Motor neuron (in vitro differentiated cells): ENCODE measurements at regions not wholly inside any gene's neighbourhood (a gene's known extent, or its start where the extent isn't known, plus 50 kb on each side); places are given as distances from the start of the nearest gene placed in this dataset.

Experiments used
- ATAC-seq, 8 experiments: fragments of 200-7000 bp; cut with Tn5 transposase; replicated peaks in 6 of 8; 2 replicates each; pipeline ENCODE4 v1.8.0; 2021; ENCODE audit warnings: mild to moderate bottlenecking in 8 of 8, moderate library complexity in 8 of 8
- H3K27ac ChIP-seq, 2 donors: fragments of 250-450 bp; sonication (Bioruptor Pico); 2 replicates each; pipeline ENCODE4 v1.9.0; 2021; ENCODE audit warnings: antibody characterized with exemption in 2 of 2, mild to moderate bottlenecking in 2 of 2, moderate library complexity in 1 of 2
- H3K4me1 ChIP-seq, 2 donors: fragments of 250-450 bp; sonication (Bioruptor Pico); replicated peaks in 1 of 2; 2 replicates each; pipeline ENCODE4 v1.6.1; 2021; ENCODE audit warnings: antibody characterized with exemption in 2 of 2, mild to moderate bottlenecking in 2 of 2, moderate library complexity in 1 of 2
- H3K4me3 ChIP-seq, 5 donors: fragments of 250-450 bp; sonication (Bioruptor Pico); 2 replicates each; pipeline ENCODE4 v1.9.0; 2021; ENCODE audit warnings: antibody characterized with exemption in 5 of 5, mild to moderate bottlenecking in 5 of 5, moderate library complexity in 4 of 5
- WGBS, 10 experiments: fragments of 450-650 bp; shearing (Covaris generic); methylation state at CpG; one replicate each; pipeline ENCODE4 v1.0.0; 2022; 5-methylcytosine and 5-hydroxymethylcytosine counted together
- in situ Hi-C, 9 experiments: fragments of 400-800 bp; cut with MboI; loops; one replicate each; pipeline ENCODE4 v1.15.0; 2021; ENCODE audit warnings: low sequenced_read_pairs in 9 of 9, low pct_unique_long_range_greater_than_20kb in 2 of 9; ENCODE audit not compliant: unreplicated experiment in 9 of 9

DNA sequence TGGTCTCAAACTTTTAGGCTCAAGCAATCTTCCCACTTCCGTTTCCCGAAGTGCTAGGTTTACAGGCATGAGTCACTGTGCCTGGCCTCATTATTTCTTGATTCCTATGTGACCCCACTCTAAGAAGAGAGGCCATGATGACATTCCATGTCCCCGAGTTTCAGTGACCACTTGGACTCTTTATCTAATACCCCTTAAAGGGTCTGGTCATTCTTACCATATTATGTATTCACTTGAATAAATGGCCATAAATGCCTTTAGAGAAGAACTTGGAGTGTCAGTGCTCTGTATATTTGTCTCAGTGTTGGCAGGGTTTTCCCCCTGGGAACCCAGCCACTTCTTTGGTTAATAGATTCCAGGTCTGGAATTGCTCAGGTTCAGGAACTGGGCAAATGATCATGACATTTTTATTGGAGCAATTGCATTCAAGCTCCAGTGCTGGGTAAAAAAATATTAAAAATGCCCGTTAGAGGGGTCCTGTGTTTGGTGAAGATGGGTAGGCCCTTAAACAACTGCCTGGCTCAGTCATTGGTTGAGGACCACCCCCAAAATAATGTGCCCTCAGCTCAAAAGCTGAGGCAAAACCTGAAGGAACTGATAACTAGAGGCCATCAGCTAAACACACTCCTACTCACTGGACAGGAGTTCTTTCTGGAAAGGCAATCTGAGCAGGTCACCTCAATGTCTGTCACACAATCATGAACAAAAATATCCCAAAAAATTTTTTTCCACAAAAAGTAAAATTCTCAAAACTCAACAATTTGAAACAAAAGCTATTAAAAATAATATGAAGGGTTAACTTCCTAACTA is 186.6 kb upstream of the ZNF608 start:
- Histone ChIP-seq H3K4me1 (no peaks in the 10 kb centered on the region), H3K27ac (no peak overlapping the region), H3K4me3 (no peak overlapping the region)
- ATAC-seq, result no peak
- WGBS, 10 experiments, result 0 to 83% (median 51%) methylated on average over 1 to 4 of the region's 4 CpGs; no CpG with 5 or more reads in 1 of the 10 experiments
- in situ Hi-C loops, result no loop called here

- ATAC-seq, result no peak
- Histone ChIP-seq H3K4me1 (peaks cover 11 to 17% of the 10 kb centered on the region in 2 donors), H3K27ac (no peak overlapping the region), H3K4me3 (no peak overlapping the region)
- in situ Hi-C loops, result no loop called here
- 93 to 100% (median 100%) methylated on average over 2 to 4 of the region's 4 CpGs; no CpG with 5 or more reads in 3 of the 10 experiments for WGBS, 10 experiments
These were observed 188.6 kb upstream of the ZNF608 start for GRCh38 chr5:124935065-124935464.

- in situ Hi-C loops, result no loop called here
These were observed 190.1 kb upstream of the ZNF608 start for GRCh38 chr5:124936626-124936933.

GRCh38 chr5:124941051-124942049 is 194.9 kb upstream of the ZNF608 start:
- 69 to 93% (median 85%) methylated on average over 5 to 10 of the region's 10 CpGs for WGBS, 10 experiments
- Histone ChIP-seq H3K4me3 (no peak overlapping the region), H3K4me1 (peaks cover 18 to 20% of the 10 kb centered on the region in 2 donors), H3K27ac (no peak overlapping the region)
- in situ Hi-C loops, result no loop called here
- no peak for ATAC-seq

More at GRCh38 chr5:124936626-124936933, 190.1 kb upstream of the ZNF608 start:
- ATAC-seq, result no peak
- Histone ChIP-seq H3K27ac (no peak overlapping the region), H3K4me3 (no peak overlapping the region), H3K4me1 (peaks cover 11 to 18% of the 10 kb centered on the region in 2 donors)
- WGBS, 10 experiments, result 71 to 100% (median 87%) methylated on average over 2 to 4 of the region's 4 CpGs

- peaks cover 0 to 6% of the 10 kb centered on the region in 2 donors for H3K4me1 ChIP-seq
- 33 to 88% (median 83%) methylated on average over 1 to 9 of the region's 9 CpGs for WGBS, 10 experiments
- H3K27ac ChIP-seq, result no peak overlapping the region
- in situ Hi-C loops, result no loop called here
- ATAC-seq, result no peak
- H3K4me3 ChIP-seq, result no peak overlapping the region
These were observed 201.8 kb upstream of the ZNF608 start for GRCh38 chr5:124948062-124948753.

DNA sequence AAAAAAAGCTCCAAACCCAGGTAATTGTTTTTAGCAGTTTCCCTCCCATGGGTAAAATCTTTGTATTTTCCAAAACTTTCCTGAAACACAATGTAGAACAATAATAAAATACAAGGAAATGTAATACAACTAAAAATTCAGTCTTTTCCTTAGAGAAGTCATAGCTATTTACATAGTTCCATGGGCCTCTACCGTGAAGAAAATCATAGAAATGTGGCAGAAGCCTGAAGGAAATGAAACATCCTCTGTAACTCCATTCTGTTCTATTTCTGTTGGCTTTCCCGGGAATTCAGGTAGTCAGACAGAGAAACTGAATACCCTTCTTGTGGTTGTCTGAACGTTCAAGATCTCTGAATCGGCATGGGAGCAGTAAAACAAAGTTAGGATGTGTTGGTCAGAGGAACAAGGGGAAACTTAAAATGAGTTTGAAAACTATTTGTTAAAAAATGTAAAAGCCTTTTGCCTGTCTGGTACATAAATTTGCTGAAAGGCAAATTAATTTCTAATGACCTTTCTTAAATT is 202.4 kb upstream of the ZNF608 start:
- WGBS, 10 experiments, result 27 to 94% (median 65%) methylated on average over 2 to 4 of the region's 4 CpGs; no CpG with 5 or more reads in 2 of the 10 experiments
- peaks cover 0 to 6% of the 10 kb centered on the region in 2 donors for H3K4me1 ChIP-seq
- no peak overlapping the region for H3K4me3 ChIP-seq
- H3K27ac ChIP-seq, result no peak overlapping the region
- in situ Hi-C loops, result no loop called here
- no peak for ATAC-seq

DNA sequence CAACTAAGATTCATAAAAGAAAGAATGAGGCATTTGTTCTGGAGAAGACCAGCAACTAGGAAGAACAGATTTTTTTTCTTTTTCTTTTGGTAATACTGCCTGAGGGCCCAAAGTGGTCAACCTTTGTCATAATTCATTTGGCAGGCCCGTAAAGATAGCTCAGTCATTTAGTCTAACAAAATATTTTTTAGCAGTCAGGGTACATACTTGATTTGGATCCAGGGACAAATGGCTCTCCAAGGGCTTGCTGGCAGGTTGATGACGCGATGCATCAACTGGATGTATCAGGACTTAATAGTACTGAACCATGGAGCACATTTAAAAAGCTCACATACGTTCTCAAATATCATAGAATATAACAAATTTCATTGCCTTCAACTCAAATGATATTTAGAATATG is 203.4 kb upstream of the ZNF608 start:
- in situ Hi-C loops, result no loop called here
- H3K4me3 ChIP-seq, result no peak overlapping the region
- H3K4me1 ChIP-seq, result peaks cover 0 to 6% of the 10 kb centered on the region in 2 donors
- 53 to 100% (median 86%) methylated on average over 2 to 4 of the region's 4 CpGs for WGBS, 10 experiments
- no peak for ATAC-seq
- H3K27ac ChIP-seq, result no peak overlapping the region

- peaks cover 0 to 6% of the 10 kb centered on the region in 2 donors for H3K4me1 ChIP-seq
- 60 to 100% (median 96%) methylated on average over 1 to 3 of the region's 3 CpGs; no CpG with 5 or more reads in 2 of the 10 experiments for WGBS, 10 experiments
- no peak overlapping the region for H3K27ac ChIP-seq
- no peak overlapping the region for H3K4me3 ChIP-seq
- in situ Hi-C loops, result no loop called here
- no peak for ATAC-seq
These were observed 204.7 kb upstream of the ZNF608 start for GRCh38 chr5:124951105-124951504.

GRCh38 chr5:124951661-124952060 is 205.2 kb upstream of the ZNF608 start:
- in situ Hi-C loops, result no loop called here
- no peak for ATAC-seq
- 60 to 100% (median 94%) methylated on average over 1 to 3 of the region's 3 CpGs for WGBS, 10 experiments
- H3K4me3 ChIP-seq, result no peak overlapping the region
- peaks cover 0 to 6% of the 10 kb centered on the region in 2 donors for H3K4me1 ChIP-seq
- H3K27ac ChIP-seq, result no peak overlapping the region

- in situ Hi-C loops, result no loop called here
- WGBS, 10 experiments, result 80 to 100% (median 96%) methylated on average over 1 to 7 of the region's 7 CpGs; no CpG with 5 or more reads in 3 of the 10 experiments
- ATAC-seq, result no peak
These were observed 205.6 kb upstream of the ZNF608 start for GRCh38 chr5:124952079-124952478.

GRCh38 chr5:124952566-124952965 is 206.1 kb upstream of the ZNF608 start:
- Histone ChIP-seq H3K4me1 (peaks cover 0 to 6% of the 10 kb centered on the region in 2 donors), H3K27ac (no peak overlapping the region), H3K4me3 (no peak overlapping the region)
- no peak for ATAC-seq
- 60 to 100% (median 93%) methylated on average over 1 to 2 of the region's 2 CpGs; no CpG with 5 or more reads in 2 of the 10 experiments for WGBS, 10 experiments
- in situ Hi-C loops, result no loop called here

More at GRCh38 chr5:124952079-124952478, 205.6 kb upstream of the ZNF608 start:
- Histone ChIP-seq H3K4me1 (peaks cover 0 to 6% of the 10 kb centered on the region in 2 donors), H3K4me3 (no peak overlapping the region), H3K27ac (no peak overlapping the region)

DNA sequence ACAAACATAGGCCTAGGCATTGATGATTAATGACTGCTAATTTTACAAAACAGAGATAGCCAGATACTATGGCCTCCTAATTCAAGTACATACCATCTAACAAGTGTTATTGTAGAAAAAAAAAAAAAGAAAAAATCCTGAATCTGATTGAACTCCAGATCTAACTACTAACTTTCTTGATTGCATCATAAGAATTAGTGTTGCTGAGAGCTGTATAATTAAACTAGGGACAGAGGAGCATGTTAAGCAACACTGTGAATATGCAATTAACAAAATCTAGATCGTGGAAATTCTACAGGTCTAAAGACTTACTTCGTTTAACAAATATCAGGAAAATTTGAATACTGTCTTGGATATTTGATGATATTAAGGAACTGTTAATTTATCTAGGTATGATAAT is 208.3 kb upstream of the ZNF608 start:
- no peak overlapping the region for H3K4me3 ChIP-seq
- 72 to 100% (median 84%) methylated on average over 1 to 2 of the region's 2 CpGs for WGBS, 10 experiments
- in situ Hi-C loops, result no loop called here
- no peak overlapping the region for H3K27ac ChIP-seq
- ATAC-seq, result no peak
- peaks cover 0 to 5% of the 10 kb centered on the region in 2 donors for H3K4me1 ChIP-seq
